Thyroid gland (tissue), 4 donors: ENCODE measurements at regions not wholly inside any gene's neighbourhood (a gene's known extent, or its start where the extent isn't known, plus 50 kb on each side); places are given as distances from the start of the nearest gene placed in this dataset.
"Not testable (repeated sequence)": the region's sequence is repeated elsewhere in the genome, so short reads cannot be mapped to it uniquely, and the experiment has no call there.

ENCODE experiments used
- CTCF ChIP-seq, 6 experiments: fragments of 200-600 bp in 3 of 6; fragments of 450-650 bp in 3 of 6; sonication (generic) in 3 of 6; IDR thresholded peaks; one replicate each; pipeline ENCODE4 v1.5.1; 2016 to 2019; ENCODE audit warnings: antibody characterized with exemption in 6 of 6, mild to moderate bottlenecking in 2 of 6, inconsistent platforms in 1 of 6, moderate library complexity in 1 of 6
- POLR2A ChIP-seq, 2 donors: fragments of 450-650 bp; IDR thresholded peaks; one replicate each; pipeline ENCODE4 v1.6.1; 2017; ENCODE audit warnings: antibody characterized with exemption in 2 of 2, mild to moderate bottlenecking in 2 of 2, moderate library complexity in 1 of 2

DNA sequence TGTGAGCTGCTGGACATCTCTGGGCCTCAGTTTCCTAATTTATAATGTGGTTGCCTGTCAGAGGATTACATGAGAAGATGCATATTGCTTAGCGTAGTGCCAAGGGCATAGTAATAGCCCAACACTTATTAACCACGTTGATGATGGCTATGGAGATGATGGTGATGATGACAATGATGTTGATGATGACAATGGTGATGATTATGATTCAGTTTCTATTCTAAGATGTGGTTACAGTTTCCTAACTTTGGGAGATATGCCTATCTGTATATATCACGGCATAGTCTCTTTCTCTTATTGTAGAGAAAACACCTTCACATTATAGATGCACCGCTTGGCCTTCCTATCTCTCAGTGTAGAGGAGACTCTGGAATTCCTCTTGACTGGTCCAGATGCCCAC, 311.9 kb upstream of the PLGLB2 start:
- TF ChIP-seq POLR2A, CTCF (IDR thresholded peaks at IDR 0.05): not testable (repeated sequence)
